GM20000 (cell line): ENCODE measurements at regions not wholly inside any gene's neighbourhood (a gene's known extent, or its start where the extent isn't known, plus 50 kb on each side); places are given as distances from the start of the nearest gene placed in this dataset.
"Not testable (repeated sequence)": the region's sequence is repeated elsewhere in the genome, so short reads cannot be mapped to it uniquely, and the experiment has no call there.

Experiments used
- DNase-seq: peaks from one replicate; pipeline ENCODE4 v3.0.0; 2012; ENCODE audit warnings: low spot score
- CTCF ChIP-seq: IDR thresholded peaks from 2 replicates; pipeline ENCODE4 v1.5.1; 2012; ENCODE audit warnings: mild to moderate bottlenecking, control low read depth; ENCODE audit errors: extremely low read depth, missing control alignments

- no peak for TF ChIP-seq CTCF
- no peak for DNase-seq
Observed at GRCh38 chr3:22377421-22377820, 626.4 kb upstream of the ZNF385D start.

GRCh38 chr3:22378869-22379268 is 627.9 kb upstream of the ZNF385D start:
- no peak for TF ChIP-seq CTCF
- DNase-seq: no peak

DNA sequence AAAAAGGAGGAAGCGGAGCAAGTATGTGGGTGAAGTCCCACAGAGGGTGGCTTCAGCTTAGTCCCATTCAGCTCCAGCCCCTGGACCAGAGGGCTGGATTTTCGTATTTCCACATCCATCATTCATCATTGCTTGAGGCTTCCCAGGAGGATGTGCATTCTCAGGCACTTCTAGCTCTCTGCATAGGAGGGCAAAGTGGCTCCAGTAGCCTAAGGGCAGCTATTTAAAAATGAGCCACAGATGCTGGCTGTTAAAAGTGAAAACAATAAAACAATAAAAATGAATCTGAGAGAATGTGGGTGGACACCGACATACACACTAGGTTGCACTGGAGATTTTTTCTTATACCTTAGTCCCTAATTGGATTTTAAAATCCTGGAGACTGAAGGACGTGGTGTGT is 629.2 kb upstream of the ZNF385D start:
- no peak for TF ChIP-seq CTCF
- DNase-seq: no peak

- not testable (repeated sequence) for DNase-seq
Observed at GRCh38 chr3:22381564-22381963, 630.6 kb upstream of the ZNF385D start.

GRCh38 chr3:22383285-22383684 is 632.3 kb upstream of the ZNF385D start:
- DNase-seq: no peak
- TF ChIP-seq CTCF: no peak

DNA sequence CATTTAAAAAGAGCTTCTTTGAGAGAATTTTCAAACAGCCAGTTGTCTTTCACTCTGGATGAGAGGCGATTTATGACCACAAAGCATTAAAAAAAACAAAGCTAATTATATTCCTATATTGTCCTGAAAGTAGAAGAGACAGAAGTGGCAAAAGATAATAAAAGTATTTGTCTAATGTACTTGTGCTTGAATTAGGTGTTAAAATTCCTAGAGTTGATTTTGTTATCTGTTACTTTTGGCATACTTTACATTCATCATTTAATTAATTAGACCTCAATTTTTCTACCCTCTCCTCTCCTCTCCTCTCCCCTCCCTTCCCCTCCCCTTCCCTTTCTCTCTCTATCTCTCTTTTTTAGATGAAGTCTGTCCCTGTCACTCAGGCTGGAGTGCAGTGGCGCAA is 635.1 kb upstream of the ZNF385D start:
- TF ChIP-seq CTCF: no peak

DNA sequence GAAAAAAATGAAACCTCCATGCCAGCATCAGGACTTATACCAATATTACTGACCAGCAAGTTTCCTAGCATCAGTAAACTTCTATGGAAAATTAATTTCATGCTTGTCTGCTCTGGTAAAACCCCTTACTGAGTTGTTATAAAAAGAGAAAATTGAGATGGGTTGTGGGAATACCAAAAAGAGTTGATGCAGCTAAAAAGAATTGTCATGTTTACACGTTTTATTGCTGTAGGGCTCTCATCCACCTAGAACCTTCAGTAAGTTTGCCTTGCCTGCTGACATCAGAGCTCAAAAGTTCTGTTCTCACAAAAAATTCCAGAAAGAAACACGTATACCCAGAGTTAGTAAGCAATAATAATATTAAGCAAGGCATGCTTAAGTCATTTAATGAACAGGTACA is 641.3 kb upstream of the ZNF385D start:
- DNase-seq: no peak
- no peak for TF ChIP-seq CTCF

More for the DNA sequence above, 635.1 kb upstream of the ZNF385D start:
- DNase-seq: no peak

DNA sequence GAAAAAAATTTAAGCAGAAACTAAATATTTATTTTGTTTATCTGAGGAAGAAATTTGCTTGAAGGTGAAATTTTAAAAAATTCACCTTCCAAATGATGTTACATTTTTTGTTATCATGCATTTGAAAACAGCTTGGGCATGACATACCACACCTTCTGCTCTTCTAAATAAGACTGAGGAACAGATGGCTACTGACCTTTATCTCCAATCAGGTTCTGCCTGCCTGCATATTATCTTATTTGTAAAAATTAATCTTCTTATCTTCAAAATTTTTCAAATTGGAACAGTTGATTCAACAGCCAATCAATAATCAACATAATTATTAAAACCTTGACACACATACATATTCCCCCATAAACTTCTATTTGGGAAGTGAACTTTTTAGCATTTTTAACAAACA is 641.8 kb upstream of the ZNF385D start:
- no peak for TF ChIP-seq CTCF
- no peak for DNase-seq
